ENCODE measurements at regions not wholly inside any gene's neighbourhood (a gene's known extent, or its start where the extent isn't known, plus 50 kb on each side); places are given as distances from the start of the nearest gene placed in this dataset.

GRCh38 chr12:29889737-29890136 is 106.0 kb upstream of the TMTC1 start:
- TF ChIP-seq, protein P1, sequence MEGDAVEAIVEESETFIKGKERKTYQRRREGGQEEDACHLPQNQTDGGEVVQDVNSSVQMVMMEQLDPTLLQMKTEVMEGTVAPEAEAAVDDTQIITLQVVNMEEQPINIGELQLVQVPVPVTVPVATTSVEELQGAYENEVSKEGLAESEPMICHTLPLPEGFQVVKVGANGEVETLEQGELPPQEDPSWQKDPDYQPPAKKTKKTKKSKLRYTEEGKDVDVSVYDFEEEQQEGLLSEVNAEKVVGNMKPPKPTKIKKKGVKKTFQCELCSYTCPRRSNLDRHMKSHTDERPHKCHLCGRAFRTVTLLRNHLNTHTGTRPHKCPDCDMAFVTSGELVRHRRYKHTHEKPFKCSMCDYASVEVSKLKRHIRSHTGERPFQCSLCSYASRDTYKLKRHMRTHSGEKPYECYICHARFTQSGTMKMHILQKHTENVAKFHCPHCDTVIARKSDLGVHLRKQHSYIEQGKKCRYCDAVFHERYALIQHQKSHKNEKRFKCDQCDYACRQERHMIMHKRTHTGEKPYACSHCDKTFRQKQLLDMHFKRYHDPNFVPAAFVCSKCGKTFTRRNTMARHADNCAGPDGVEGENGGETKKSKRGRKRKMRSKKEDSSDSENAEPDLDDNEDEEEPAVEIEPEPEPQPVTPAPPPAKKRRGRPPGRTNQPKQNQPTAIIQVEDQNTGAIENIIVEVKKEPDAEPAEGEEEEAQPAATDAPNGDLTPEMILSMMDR (IDR thresholded peaks at IDR 0.05; ENCODE audit: poor library complexity) = peak; percentile 40
- TF ChIP-seq EZH2 (IDR thresholded peaks at IDR 0.05; ENCODE audit: borderline replicate concordance) (no peak), EZH2phosphoT487 (IDR thresholded peaks at IDR 0.05; ENCODE audit: low read depth, severe bottlenecking, unreplicated experiment) (no peak)
